ENCODE measurements at regions not wholly inside any gene's neighbourhood (a gene's known extent, or its start where the extent isn't known, plus 50 kb on each side); places are given as distances from the start of the nearest gene placed in this dataset.

GRCh38 chr2:72028351-72028995 lies 119.2 kb downstream of the CYP26B1 start:
- TF ChIP-seq CTCF (IDR thresholded peaks at IDR 0.05) (no peak), POLR2A (IDR thresholded peaks at IDR 0.05) (no peak)
